GM23338 (cell line): ENCODE measurements at regions not wholly inside any gene's neighbourhood (a gene's known extent, or its start where the extent isn't known, plus 50 kb on each side); places are given as distances from the start of the nearest gene placed in this dataset.
"Not testable (repeated sequence)": the region's sequence is repeated elsewhere in the genome, so short reads cannot be mapped to it uniquely, and the experiment has no call there.

Experiments
- EZH2 ChIP-seq: fragments of 200-600 bp; sonication (generic); IDR thresholded peaks from one replicate; pipeline ENCODE4 v1.8.0; 2017; ENCODE audit warnings: antibody characterized with exemption, mild to moderate bottlenecking, low read depth; ENCODE audit not compliant: unreplicated experiment
- EZH2phosphoT487 ChIP-seq: fragments of 200-600 bp; sonication (generic); IDR thresholded peaks from one replicate; pipeline ENCODE4 v1.8.1; 2018; ENCODE audit warnings: antibody characterized with exemption; ENCODE audit not compliant: unreplicated experiment
- JUNB ChIP-seq: IDR thresholded peaks from one replicate; pipeline ENCODE4 v1.6.1; 2016; ENCODE audit warnings: antibody characterized with exemption; ENCODE audit not compliant: unreplicated experiment
- NANOG ChIP-seq: IDR thresholded peaks from 2 replicates; pipeline ENCODE4 v1.6.1; 2016; ENCODE audit warnings: antibody characterized with exemption, borderline replicate concordance
- POLR2AphosphoS5 ChIP-seq: IDR thresholded peaks from 2 replicates; pipeline ENCODE4 v1.6.1; 2016; ENCODE audit warnings: antibody characterized with exemption, low read depth
- ZNF331 ChIP-seq: fragments of 250-450 bp; sonication (Bioruptor Pico); IDR thresholded peaks from 2 replicates; pipeline ENCODE4 v1.5.0; 2020; ENCODE audit warnings: low read depth, mild to moderate bottlenecking, moderate library complexity
- TF ChIP-seq, protein P1 (sequence below): IDR thresholded peaks from one replicate; pipeline ENCODE4 v1.6.1; 2018; ENCODE audit warnings: antibody characterized with exemption; ENCODE audit not compliant: unreplicated experiment
- TF ChIP-seq, protein P2 (sequence below): IDR thresholded peaks from 2 replicates; pipeline ENCODE4 v1.6.1; 2016; ENCODE audit warnings: antibody characterized with exemption
- TF ChIP-seq, protein P3 (sequence below), 2 experiments: fragments of 200-600 bp in 1 of 2; sonication (generic) in 1 of 2; conservative IDR thresholded peaks; 2 replicates each; pipeline versions ENCODE4 v1.5.1 to v1.6.1; 2016 to 2017; ENCODE audit warnings: antibody characterized with exemption in 2 of 2, low read depth in 2 of 2, mild to moderate bottlenecking in 2 of 2, moderate library complexity in 1 of 2

DNA sequence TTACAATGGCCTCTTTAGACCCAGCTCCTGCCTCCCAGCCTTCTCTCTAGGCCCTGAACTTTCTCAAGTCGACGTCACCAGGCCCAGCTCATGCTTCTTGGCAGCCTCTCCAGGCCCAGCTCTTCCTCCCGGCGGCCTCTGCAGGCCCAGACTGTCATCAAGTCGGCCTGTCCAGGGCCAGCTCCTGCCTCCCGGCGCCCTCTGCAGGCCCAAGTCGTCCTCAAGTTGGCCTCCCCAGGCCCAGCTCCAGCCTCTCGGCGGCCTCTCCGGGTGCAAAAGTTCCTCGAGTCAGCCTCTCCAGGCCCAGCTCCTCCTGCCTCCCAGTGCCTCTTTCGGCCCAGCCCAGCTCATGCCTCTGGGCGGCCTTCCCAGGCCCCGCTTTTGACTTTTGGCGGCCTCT lies 158.1 kb upstream of the CDK13 start:
- TF ChIP-seq, protein P1, sequence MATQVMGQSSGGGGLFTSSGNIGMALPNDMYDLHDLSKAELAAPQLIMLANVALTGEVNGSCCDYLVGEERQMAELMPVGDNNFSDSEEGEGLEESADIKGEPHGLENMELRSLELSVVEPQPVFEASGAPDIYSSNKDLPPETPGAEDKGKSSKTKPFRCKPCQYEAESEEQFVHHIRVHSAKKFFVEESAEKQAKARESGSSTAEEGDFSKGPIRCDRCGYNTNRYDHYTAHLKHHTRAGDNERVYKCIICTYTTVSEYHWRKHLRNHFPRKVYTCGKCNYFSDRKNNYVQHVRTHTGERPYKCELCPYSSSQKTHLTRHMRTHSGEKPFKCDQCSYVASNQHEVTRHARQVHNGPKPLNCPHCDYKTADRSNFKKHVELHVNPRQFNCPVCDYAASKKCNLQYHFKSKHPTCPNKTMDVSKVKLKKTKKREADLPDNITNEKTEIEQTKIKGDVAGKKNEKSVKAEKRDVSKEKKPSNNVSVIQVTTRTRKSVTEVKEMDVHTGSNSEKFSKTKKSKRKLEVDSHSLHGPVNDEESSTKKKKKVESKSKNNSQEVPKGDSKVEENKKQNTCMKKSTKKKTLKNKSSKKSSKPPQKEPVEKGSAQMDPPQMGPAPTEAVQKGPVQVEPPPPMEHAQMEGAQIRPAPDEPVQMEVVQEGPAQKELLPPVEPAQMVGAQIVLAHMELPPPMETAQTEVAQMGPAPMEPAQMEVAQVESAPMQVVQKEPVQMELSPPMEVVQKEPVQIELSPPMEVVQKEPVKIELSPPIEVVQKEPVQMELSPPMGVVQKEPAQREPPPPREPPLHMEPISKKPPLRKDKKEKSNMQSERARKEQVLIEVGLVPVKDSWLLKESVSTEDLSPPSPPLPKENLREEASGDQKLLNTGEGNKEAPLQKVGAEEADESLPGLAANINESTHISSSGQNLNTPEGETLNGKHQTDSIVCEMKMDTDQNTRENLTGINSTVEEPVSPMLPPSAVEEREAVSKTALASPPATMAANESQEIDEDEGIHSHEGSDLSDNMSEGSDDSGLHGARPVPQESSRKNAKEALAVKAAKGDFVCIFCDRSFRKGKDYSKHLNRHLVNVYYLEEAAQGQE = not testable (repeated sequence)
- not testable (repeated sequence) for TF ChIP-seq EZH2; JUNB; NANOG; ZNF331 (CRISPR knock-in tag); EZH2phosphoT487; POLR2AphosphoS5
- TF ChIP-seq, protein P2, sequence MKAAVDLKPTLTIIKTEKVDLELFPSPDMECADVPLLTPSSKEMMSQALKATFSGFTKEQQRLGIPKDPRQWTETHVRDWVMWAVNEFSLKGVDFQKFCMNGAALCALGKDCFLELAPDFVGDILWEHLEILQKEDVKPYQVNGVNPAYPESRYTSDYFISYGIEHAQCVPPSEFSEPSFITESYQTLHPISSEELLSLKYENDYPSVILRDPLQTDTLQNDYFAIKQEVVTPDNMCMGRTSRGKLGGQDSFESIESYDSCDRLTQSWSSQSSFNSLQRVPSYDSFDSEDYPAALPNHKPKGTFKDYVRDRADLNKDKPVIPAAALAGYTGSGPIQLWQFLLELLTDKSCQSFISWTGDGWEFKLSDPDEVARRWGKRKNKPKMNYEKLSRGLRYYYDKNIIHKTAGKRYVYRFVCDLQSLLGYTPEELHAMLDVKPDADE = not testable (repeated sequence)
- TF ChIP-seq, protein P3, sequence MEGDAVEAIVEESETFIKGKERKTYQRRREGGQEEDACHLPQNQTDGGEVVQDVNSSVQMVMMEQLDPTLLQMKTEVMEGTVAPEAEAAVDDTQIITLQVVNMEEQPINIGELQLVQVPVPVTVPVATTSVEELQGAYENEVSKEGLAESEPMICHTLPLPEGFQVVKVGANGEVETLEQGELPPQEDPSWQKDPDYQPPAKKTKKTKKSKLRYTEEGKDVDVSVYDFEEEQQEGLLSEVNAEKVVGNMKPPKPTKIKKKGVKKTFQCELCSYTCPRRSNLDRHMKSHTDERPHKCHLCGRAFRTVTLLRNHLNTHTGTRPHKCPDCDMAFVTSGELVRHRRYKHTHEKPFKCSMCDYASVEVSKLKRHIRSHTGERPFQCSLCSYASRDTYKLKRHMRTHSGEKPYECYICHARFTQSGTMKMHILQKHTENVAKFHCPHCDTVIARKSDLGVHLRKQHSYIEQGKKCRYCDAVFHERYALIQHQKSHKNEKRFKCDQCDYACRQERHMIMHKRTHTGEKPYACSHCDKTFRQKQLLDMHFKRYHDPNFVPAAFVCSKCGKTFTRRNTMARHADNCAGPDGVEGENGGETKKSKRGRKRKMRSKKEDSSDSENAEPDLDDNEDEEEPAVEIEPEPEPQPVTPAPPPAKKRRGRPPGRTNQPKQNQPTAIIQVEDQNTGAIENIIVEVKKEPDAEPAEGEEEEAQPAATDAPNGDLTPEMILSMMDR (conservative IDR thresholded peaks at IDR 0.05; ENCODE audit: low read depth in 2 of 2) = peak; percentile 13 to 38; a peak in 2 of 4 replicates
